HEK293T (cell line): ENCODE measurements at regions not wholly inside any gene's neighbourhood (a gene's known extent, or its start where the extent isn't known, plus 50 kb on each side); places are given as distances from the start of the nearest gene placed in this dataset.

ENCODE experiments used
- CTCF ChIA-PET: fragments of 350-600 bp; formaldehyde crosslinking; extraction: SDS; loops from one replicate; lab custom pipeline; 2021; ENCODE audit warnings: antibody characterized with exemption, inconsistent platforms; lab: Yijun Ruan, JAX
- POLR2A ChIA-PET: fragments of 350-600 bp; formaldehyde crosslinking; extraction: SDS; loops from one replicate; lab custom pipeline; 2020; ENCODE audit warnings: antibody characterized with exemption, inconsistent platforms; lab: Yijun Ruan, JAX
- DNase-seq: peaks from one replicate; pipeline ENCODE4 v3.0.0; 2012; ENCODE audit warnings: mixed read lengths; ENCODE audit errors: extremely low spot score
- ARNT ChIP-seq: fragments of 450-650 bp; IDR thresholded peaks from 2 replicates; pipeline ENCODE4 v1.6.1; 2017; ENCODE audit warnings: mild to moderate bottlenecking
- BHLHE40 ChIP-seq: fragments of 450-650 bp; IDR thresholded peaks from 2 replicates; pipeline ENCODE4 v1.6.1; 2016; ENCODE audit warnings: mild to moderate bottlenecking, moderate library complexity, borderline replicate concordance
- CTBP1 ChIP-seq: fragments of 450-650 bp; IDR thresholded peaks from 2 replicates; pipeline ENCODE4 v1.6.1; 2016; ENCODE audit warnings: borderline replicate concordance
- ELF4 ChIP-seq: fragments of 450-650 bp; IDR thresholded peaks from 2 replicates; pipeline ENCODE4 v1.6.1; 2017; ENCODE audit warnings: antibody characterized with exemption
- FOXA1 ChIP-seq: fragments of 450-650 bp; IDR thresholded peaks from 2 replicates; pipeline ENCODE4 v1.6.1; 2016; ENCODE audit warnings: mild to moderate bottlenecking
- FOXK2 ChIP-seq: fragments of 450-650 bp; IDR thresholded peaks from 2 replicates; pipeline ENCODE4 v1.6.1; 2016; ENCODE audit warnings: mild to moderate bottlenecking
- FOXM1 ChIP-seq: fragments of 450-650 bp; IDR thresholded peaks from 2 replicates; pipeline ENCODE4 v1.6.1; 2017; ENCODE audit warnings: mild to moderate bottlenecking, borderline replicate concordance
- HDGF ChIP-seq: fragments of 450-650 bp; IDR thresholded peaks from 2 replicates; pipeline ENCODE4 v1.6.1; 2017; ENCODE audit warnings: antibody characterized with exemption, borderline replicate concordance
- L3MBTL2 ChIP-seq: fragments of 450-650 bp; conservative IDR thresholded peaks from 2 replicates; pipeline ENCODE4 v1.6.1; 2016; ENCODE audit warnings: mild to moderate bottlenecking
- LEF1 ChIP-seq: fragments of 450-650 bp; IDR thresholded peaks from 2 replicates; pipeline ENCODE4 v1.6.1; 2017; ENCODE audit warnings: mild to moderate bottlenecking, borderline replicate concordance
- NFRKB ChIP-seq: fragments of 450-650 bp; IDR thresholded peaks from 2 replicates; pipeline ENCODE4 v1.6.1; 2016; ENCODE audit warnings: mild to moderate bottlenecking, moderate library complexity
- SP1 ChIP-seq: fragments of 450-650 bp; IDR thresholded peaks from 2 replicates; pipeline ENCODE4 v1.6.1; 2017
- SUZ12 ChIP-seq: fragments of 450-650 bp; IDR thresholded peaks from 2 replicates; pipeline ENCODE4 v1.6.1; 2016; ENCODE audit warnings: mild to moderate bottlenecking
- TARDBP ChIP-seq: fragments of 450-650 bp; IDR thresholded peaks from 2 replicates; pipeline ENCODE4 v1.6.1; 2016
- ZNF384 ChIP-seq: fragments of 450-650 bp; IDR thresholded peaks from 2 replicates; pipeline ENCODE4 v1.6.1; 2016
- TF ChIP-seq, protein P1 (sequence below): fragments of 450-650 bp; IDR thresholded peaks from 2 replicates; pipeline ENCODE4 v1.6.1; 2016

DNA sequence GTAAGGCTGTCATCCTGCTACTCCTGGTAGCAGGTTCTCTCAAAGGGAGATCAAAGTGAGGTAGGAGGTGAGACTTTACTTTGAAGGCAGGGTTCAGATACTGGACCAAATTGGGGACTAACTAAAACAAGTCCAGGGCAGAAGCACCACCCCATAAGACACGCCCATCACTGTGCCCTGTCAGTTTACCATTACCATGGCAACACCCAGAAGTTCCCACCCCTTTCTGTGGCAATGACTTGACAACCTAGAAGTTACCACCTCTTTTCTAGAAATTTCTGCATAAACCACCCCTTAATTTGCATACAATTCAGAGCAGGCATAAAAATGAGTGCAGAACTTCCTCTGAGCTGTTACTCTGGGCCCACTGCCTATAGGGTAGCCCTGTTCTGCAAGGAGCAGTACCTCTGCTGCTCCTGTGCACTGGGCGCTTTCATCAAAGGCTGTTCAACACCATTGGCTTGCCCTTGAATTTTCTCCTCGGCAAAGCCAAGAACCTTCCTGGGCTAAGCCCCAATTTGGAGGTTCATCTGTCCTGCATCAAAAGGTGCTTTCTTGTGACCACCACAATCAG lies 64.8 kb upstream of the MAX start:
- DNase-seq: no peak
- POLR2A ChIA-PET: no interaction called here
- CTCF ChIA-PET: no interaction called here
- no peak for TF ChIP-seq L3MBTL2
- TF ChIP-seq, protein P1, sequence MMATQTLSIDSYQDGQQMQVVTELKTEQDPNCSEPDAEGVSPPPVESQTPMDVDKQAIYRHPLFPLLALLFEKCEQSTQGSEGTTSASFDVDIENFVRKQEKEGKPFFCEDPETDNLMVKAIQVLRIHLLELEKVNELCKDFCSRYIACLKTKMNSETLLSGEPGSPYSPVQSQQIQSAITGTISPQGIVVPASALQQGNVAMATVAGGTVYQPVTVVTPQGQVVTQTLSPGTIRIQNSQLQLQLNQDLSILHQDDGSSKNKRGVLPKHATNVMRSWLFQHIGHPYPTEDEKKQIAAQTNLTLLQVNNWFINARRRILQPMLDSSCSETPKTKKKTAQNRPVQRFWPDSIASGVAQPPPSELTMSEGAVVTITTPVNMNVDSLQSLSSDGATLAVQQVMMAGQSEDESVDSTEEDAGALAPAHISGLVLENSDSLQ: peak; percentile 66

DNA sequence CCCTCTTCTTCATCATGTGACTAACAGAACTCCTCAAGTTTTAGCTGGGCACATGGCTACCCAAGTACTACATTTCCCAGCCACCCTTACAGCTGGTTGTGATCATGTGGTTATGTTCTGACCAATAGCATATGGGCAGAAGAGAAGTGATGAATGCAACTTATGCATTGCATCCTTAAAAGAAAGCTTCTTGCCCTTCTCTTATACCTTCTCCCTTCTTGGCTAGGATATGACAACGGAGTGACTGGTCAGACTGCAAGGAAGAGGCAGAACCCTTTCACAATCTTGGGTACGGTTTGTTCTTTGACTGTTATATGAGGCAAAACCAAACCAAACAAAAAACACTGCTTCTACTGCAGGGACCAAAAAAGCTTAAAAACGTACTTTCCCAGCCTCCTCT lies 66.5 kb upstream of the MAX start:
- DNase-seq: no peak
- no peak for TF ChIP-seq TARDBP
- TF ChIP-seq NFRKB: no peak
- no peak for TF ChIP-seq FOXK2
- TF ChIP-seq ELF4: no peak
- TF ChIP-seq BHLHE40: no peak
- TF ChIP-seq L3MBTL2: no peak; the same call in 1 of the 2 replicates
- TF ChIP-seq LEF1: no peak
- TF ChIP-seq, protein P1: no peak
- CTCF ChIA-PET: no interaction called here
- POLR2A ChIA-PET: interaction anchor here (0.6 to 3.8 kb wide), 3 partner anchors 243 to 262 kb away, joined by 3 to 21 read pairs (median 4); partner anchors contain the start of gene FUT8

DNA sequence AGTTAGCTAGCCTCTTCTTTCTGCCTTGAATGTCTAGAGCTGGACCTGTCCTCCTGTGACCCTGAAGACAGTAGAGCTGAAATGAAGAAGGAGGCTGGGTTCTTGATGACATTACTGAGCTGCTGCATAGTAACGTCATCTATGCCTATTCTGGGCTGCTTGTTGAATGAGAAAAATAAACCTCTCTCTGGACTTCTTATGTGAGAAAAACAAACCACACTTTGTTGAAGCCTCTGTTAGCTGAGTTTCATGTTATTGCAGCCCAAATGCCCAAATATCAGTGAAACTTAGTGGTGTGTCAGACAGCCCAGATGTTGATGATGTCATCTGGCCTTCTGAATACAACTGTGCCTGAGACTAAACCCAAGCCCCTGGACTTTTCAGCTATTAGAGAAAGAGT lies 67.0 kb upstream of the MAX start:
- TF ChIP-seq SP1 (no peak), FOXK2 (no peak), FOXA1 (no peak), HDGF (no peak), ZNF384 (no peak), SUZ12 (no peak), CTBP1 (no peak), FOXM1 (no peak), L3MBTL2 (no peak), BHLHE40 (no peak), NFRKB (no peak), ELF4 (no peak), TARDBP (no peak), LEF1 (no peak), ARNT (no peak)
- TF ChIP-seq, protein P1: no peak
- POLR2A ChIA-PET: interaction anchor here (0.6 to 3.8 kb wide), 3 partner anchors 243 to 262 kb away, joined by 3 to 21 read pairs (median 4); partner anchors contain the start of gene FUT8
- no peak for DNase-seq
- CTCF ChIA-PET: no interaction called here

GRCh38 chr14:65170318-65170717 lies 68.0 kb upstream of the MAX start:
- no peak for DNase-seq
- CTCF ChIA-PET: interaction anchor here (0.7 kb wide), 1 partner anchor 654 kb away, joined by 3 read pairs; no protein-coding TSS in a partner anchor
- POLR2A ChIA-PET: interaction anchor here (0.9 to 3.8 kb wide), 2 partner anchors 183 to 242 kb away, joined by 5 to 21 read pairs; partner anchors contain the start of genes FNTB and FUT8
- no peak for TF ChIP-seq BHLHE40
- TF ChIP-seq FOXK2: no peak
- TF ChIP-seq FOXA1: no peak
- no peak for TF ChIP-seq LEF1
- no peak for TF ChIP-seq CTBP1

GRCh38 chr14:65170768-65171507 lies 68.6 kb upstream of the MAX start:
- CTCF ChIA-PET: interaction anchor here (0.7 kb wide), 1 partner anchor 654 kb away, joined by 3 read pairs; no protein-coding TSS in a partner anchor
- TF ChIP-seq FOXA1: no peak
- no peak for TF ChIP-seq NFRKB
- no peak for TF ChIP-seq ZNF384
- TF ChIP-seq ELF4: no peak
- no peak for TF ChIP-seq FOXK2
- TF ChIP-seq TARDBP: no peak
- TF ChIP-seq SP1: no peak
- TF ChIP-seq, protein P1: peak; percentile 86
- POLR2A ChIA-PET: interaction anchor here (0.9 to 3.8 kb wide), 2 partner anchors 184 to 241 kb away, joined by 5 to 21 read pairs; partner anchors contain the start of genes FNTB and FUT8
- peak; percentile 60 for DNase-seq
